ENCODE measurements at regions not wholly inside any gene's neighbourhood (a gene's known extent, or its start where the extent isn't known, plus 50 kb on each side); places are given as distances from the start of the nearest gene placed in this dataset.
"Not testable (repeated sequence)": the region's sequence is repeated elsewhere in the genome, so short reads cannot be mapped to it uniquely, and the experiment has no call there.

GRCh38 chr2:221893501-221893900 lies 321.4 kb upstream of the EPHA4 start:
- Histone ChIP-seq H3K27me3 (ENCODE audit: control insufficient read depth in 3 of 3, insufficient read depth in 3 of 3, low read length in 2 of 3) (no peaks in the 10 kb centered on the region), H3K9me3 (ENCODE audit: control insufficient read depth in 4 of 4, insufficient read depth in 3 of 4, low read length in 3 of 4) (peaks cover 0 to 5% (median 0%) of the 10 kb centered on the region in 4 donors), H3K4me3 (no peak overlapping the region), H3K27ac (ENCODE audit: low read depth in 1 of 2, low read length in 1 of 2) (no peak overlapping the region), H3K36me3 (ENCODE audit: control insufficient read depth in 4 of 4, insufficient read depth in 4 of 4, low read length in 4 of 4) (no peaks in the 10 kb centered on the region), H3K4me1 (ENCODE audit: control insufficient read depth in 5 of 5, insufficient read depth in 5 of 5, low read length in 5 of 5) (peaks cover 0 to 17% (median 4%) of the 10 kb centered on the region in 5 donors), H3K9ac (ENCODE audit: insufficient read depth in 1 of 2, low read length in 2 of 2) (no peak overlapping the region)
- ATAC-seq (ENCODE audit: insufficient read depth, low FRiP score) (no peak), DNase-seq (peak in 2 of 3 donors; percentile 25 to 67)
- no peak for TF ChIP-seq CTCF (IDR thresholded peaks at IDR 0.05; ENCODE audit: control extremely low read depth, extremely low read depth)
- WGBS, 2 donors, result 71 to 79% methylated on average over 8 of the region's 8 CpGs

DNA sequence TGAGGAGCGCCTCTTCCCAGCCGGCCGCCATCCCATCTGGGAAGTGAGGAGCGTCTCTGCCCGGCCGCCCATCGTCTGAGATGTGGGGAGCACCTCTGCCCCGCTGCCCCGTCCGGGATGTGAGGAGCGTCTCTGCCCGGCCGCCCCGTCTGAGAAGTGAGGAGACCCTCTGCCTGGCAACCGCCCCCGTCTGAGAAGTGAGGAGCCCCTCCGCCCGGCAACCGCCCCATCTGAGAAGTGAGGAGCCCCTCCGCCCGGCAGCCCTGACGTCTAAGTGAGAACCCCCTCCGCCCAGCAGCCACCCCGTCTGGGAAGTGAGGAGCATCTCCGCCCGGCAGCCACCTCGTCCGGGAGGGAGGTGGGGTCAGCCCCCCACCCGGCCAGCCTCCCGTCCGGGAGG lies 319.9 kb upstream of the EPHA4 start:
- H3K4me3 ChIP-seq; H3K27ac ChIP-seq (ENCODE audit: low read depth in 1 of 2, low read length in 1 of 2); ATAC-seq (ENCODE audit: insufficient read depth, low FRiP score); H3K36me3 ChIP-seq (ENCODE audit: control insufficient read depth in 4 of 4, insufficient read depth in 4 of 4, low read length in 4 of 4); DNase-seq; H3K27me3 ChIP-seq (ENCODE audit: control insufficient read depth in 3 of 3, insufficient read depth in 3 of 3, low read length in 2 of 3); H3K9ac ChIP-seq (ENCODE audit: insufficient read depth in 1 of 2, low read length in 2 of 2); H3K9me3 ChIP-seq (ENCODE audit: control insufficient read depth in 4 of 4, insufficient read depth in 3 of 4, low read length in 3 of 4): not testable (repeated sequence)
- WGBS, 2 donors, result 93 to 96% methylated on average over 9 to 23 of the region's 31 CpGs
- peaks cover 0 to 15% (median 4%) of the 10 kb centered on the region in 5 donors for H3K4me1 ChIP-seq (ENCODE audit: control insufficient read depth in 5 of 5, insufficient read depth in 5 of 5, low read length in 5 of 5)

DNA sequence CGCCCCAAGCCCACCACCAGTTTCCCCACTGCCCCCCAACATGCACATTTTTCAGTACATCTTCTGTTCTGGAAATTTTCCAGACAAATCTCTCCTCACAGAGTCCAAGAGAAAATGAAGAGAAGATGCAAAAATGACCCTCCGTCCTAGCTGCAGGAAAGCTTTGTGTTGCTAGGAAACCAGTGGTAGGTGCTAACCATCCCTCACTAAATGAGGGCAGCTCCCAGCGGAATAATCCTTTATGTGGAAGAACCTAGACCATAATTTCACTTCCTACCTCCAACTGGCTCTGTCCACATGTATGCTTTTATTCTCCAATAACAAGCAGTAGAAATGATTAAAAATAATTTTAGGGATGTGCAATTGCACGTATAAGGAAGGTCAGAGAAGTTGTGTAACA lies 311.9 kb upstream of the EPHA4 start:
- Histone ChIP-seq H3K4me3 (no peak overlapping the region), H3K9ac (ENCODE audit: insufficient read depth in 1 of 2, low read length in 2 of 2) (no peak overlapping the region), H3K9me3 (ENCODE audit: control insufficient read depth in 4 of 4, insufficient read depth in 3 of 4, low read length in 3 of 4) (no peaks in the 10 kb centered on the region), H3K27me3 (ENCODE audit: control insufficient read depth in 3 of 3, insufficient read depth in 3 of 3, low read length in 2 of 3) (no peaks in the 10 kb centered on the region), H3K27ac (ENCODE audit: low read depth in 1 of 2, low read length in 1 of 2) (no peak overlapping the region), H3K36me3 (ENCODE audit: control insufficient read depth in 4 of 4, insufficient read depth in 4 of 4, low read length in 4 of 4) (no peaks in the 10 kb centered on the region), H3K4me1 (ENCODE audit: control insufficient read depth in 5 of 5, insufficient read depth in 5 of 5, low read length in 5 of 5) (no peaks in the 10 kb centered on the region)
- TF ChIP-seq CTCF (IDR thresholded peaks at IDR 0.05; ENCODE audit: control extremely low read depth, extremely low read depth), result no peak
- ATAC-seq (ENCODE audit: insufficient read depth, low FRiP score) (no peak), DNase-seq (no peak)
- 67 to 71% methylated on average over 4 of the region's 4 CpGs for WGBS, 2 donors

- Histone ChIP-seq H3K27me3 (ENCODE audit: control insufficient read depth in 3 of 3, insufficient read depth in 3 of 3, low read length in 2 of 3) (no peaks in the 10 kb centered on the region), H3K36me3 (ENCODE audit: control insufficient read depth in 4 of 4, insufficient read depth in 4 of 4, low read length in 4 of 4) (no peaks in the 10 kb centered on the region), H3K9me3 (ENCODE audit: control insufficient read depth in 4 of 4, insufficient read depth in 3 of 4, low read length in 3 of 4) (no peaks in the 10 kb centered on the region), H3K4me3 (no peak overlapping the region), H3K9ac (ENCODE audit: insufficient read depth in 1 of 2, low read length in 2 of 2) (no peak overlapping the region), H3K27ac (ENCODE audit: low read depth in 1 of 2, low read length in 1 of 2) (no peak overlapping the region), H3K4me1 (ENCODE audit: control insufficient read depth in 5 of 5, insufficient read depth in 5 of 5, low read length in 5 of 5) (no peaks in the 10 kb centered on the region)
- no peak for ATAC-seq (ENCODE audit: insufficient read depth, low FRiP score)
- no peak for DNase-seq
- TF ChIP-seq CTCF (IDR thresholded peaks at IDR 0.05; ENCODE audit: control extremely low read depth, extremely low read depth), result no peak
Observed at GRCh38 chr2:221876016-221876415, 303.9 kb upstream of the EPHA4 start.

Data from lung (tissue), 11 donors.